ENCODE measurements at regions not wholly inside any gene's neighbourhood (a gene's known extent, or its start where the extent isn't known, plus 50 kb on each side); places are given as distances from the start of the nearest gene placed in this dataset.

DNA sequence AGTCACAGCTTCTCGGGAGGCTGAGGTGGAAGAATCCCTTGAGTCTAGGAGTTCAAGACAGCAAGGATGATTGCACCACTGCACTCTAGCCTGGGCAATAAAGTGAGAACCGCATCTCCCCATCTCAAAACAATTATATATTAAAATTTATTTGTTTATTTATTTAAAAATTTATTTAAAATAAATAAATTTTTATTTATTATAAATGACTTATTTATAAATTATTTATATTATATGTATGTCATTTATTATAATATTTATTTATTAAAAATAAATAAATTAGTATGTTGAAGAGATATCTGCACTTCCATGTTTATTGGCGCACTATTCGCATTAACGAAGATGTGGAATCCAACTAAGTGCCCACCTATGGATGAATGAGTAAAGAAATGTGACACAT lies 683.2 kb upstream of the BRINP3 start:
- DNase-seq (ENCODE audit: low read depth, low spot score), result no peak
- CTCF ChIA-PET, result no interaction called here

DNA sequence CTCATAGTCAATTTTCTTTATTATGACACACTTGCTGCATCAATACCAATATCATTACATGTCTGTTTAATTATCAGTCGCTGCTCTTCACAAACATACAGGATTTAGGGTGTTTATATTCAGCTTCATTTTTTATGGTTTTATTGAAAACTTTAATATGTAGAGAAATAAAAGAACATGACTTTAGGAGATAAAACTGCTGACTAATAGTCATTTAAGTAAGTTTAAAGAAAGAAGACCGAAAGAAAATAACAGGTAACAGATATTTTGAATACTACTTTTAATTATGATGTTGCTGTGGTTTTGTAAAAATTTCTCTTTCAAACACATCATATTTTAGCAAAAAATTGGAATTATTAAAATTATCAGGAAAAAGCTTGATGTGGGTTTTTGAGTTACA lies 685.1 kb upstream of the BRINP3 start:
- in situ Hi-C loops (cut with HindIII; ENCODE audit: low pct_unique_long_range_greater_than_20kb, low sequenced_read_pairs), result no loop called here
- H3K27me3 ChIP-seq (ENCODE audit: control insufficient read depth, insufficient read depth, low read length), result no peaks in the 10 kb centered on the region
- H3K9me3 ChIP-seq (ENCODE audit: control insufficient read depth, insufficient read depth, low read depth, low read length), result no peaks in the 10 kb centered on the region
- H3K4me1 ChIP-seq (ENCODE audit: control insufficient read depth, insufficient read depth, low read length), result no peaks in the 10 kb centered on the region
- no peak overlapping the region for H3K27ac ChIP-seq (ENCODE audit: low read length)
- H3K4me3 ChIP-seq (ENCODE audit: low read depth in 2 of 2, low read length in 2 of 2), result no peak overlapping the region
- ATAC-seq (no peak), DNase-seq (ENCODE audit: low read depth, low spot score) (no peak)
- no peaks in the 10 kb centered on the region for H3K36me3 ChIP-seq (ENCODE audit: control insufficient read depth, insufficient read depth, low read length)
- POLR2A ChIA-PET, result no interaction called here
- BruUV-seq (replicated peaks), result no TSS peak
- TF ChIP-seq REST (IDR thresholded peaks at IDR 0.05; ENCODE audit: insufficient read depth in 1 of 2, low read depth in 2 of 2, low read length in 1 of 2) (no peak), SIN3A (IDR thresholded peaks at IDR 0.05; ENCODE audit: borderline replicate concordance, insufficient read depth, low read depth, low read length) (no peak)
- CTCF ChIA-PET, result no interaction called here
- intact Hi-C loops (cut with micrococcal nuclease; ENCODE audit: unreplicated experiment), result no loop called here

More for the DNA sequence above, 683.2 kb upstream of the BRINP3 start:
- in situ Hi-C loops (cut with HindIII; ENCODE audit: low pct_unique_long_range_greater_than_20kb, low sequenced_read_pairs), result no loop called here
- Histone ChIP-seq H3K27me3 (ENCODE audit: control insufficient read depth, insufficient read depth, low read length) (no peaks in the 10 kb centered on the region), H3K4me3 (ENCODE audit: low read depth in 2 of 2, low read length in 2 of 2) (no peak overlapping the region), H3K36me3 (ENCODE audit: control insufficient read depth, insufficient read depth, low read length) (no peaks in the 10 kb centered on the region), H3K4me1 (ENCODE audit: control insufficient read depth, insufficient read depth, low read length) (no peaks in the 10 kb centered on the region), H3K9me3 (ENCODE audit: control insufficient read depth, insufficient read depth, low read depth, low read length) (no peaks in the 10 kb centered on the region), H3K27ac (ENCODE audit: low read length) (no peak overlapping the region)
- POLR2A ChIA-PET, result no interaction called here
- no peak for TF ChIP-seq SIN3A (IDR thresholded peaks at IDR 0.05; ENCODE audit: borderline replicate concordance, insufficient read depth, low read depth, low read length)
- TF ChIP-seq REST (IDR thresholded peaks at IDR 0.05; ENCODE audit: insufficient read depth in 1 of 2, low read depth in 2 of 2, low read length in 1 of 2), result no peak
- TF ChIP-seq, protein P1, sequence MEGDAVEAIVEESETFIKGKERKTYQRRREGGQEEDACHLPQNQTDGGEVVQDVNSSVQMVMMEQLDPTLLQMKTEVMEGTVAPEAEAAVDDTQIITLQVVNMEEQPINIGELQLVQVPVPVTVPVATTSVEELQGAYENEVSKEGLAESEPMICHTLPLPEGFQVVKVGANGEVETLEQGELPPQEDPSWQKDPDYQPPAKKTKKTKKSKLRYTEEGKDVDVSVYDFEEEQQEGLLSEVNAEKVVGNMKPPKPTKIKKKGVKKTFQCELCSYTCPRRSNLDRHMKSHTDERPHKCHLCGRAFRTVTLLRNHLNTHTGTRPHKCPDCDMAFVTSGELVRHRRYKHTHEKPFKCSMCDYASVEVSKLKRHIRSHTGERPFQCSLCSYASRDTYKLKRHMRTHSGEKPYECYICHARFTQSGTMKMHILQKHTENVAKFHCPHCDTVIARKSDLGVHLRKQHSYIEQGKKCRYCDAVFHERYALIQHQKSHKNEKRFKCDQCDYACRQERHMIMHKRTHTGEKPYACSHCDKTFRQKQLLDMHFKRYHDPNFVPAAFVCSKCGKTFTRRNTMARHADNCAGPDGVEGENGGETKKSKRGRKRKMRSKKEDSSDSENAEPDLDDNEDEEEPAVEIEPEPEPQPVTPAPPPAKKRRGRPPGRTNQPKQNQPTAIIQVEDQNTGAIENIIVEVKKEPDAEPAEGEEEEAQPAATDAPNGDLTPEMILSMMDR (IDR thresholded peaks at IDR 0.05), result no peak
- TF ChIP-seq POLR2AphosphoS5 (IDR thresholded peaks at IDR 0.05; ENCODE audit: low read depth, low read length), result no peak
- no peak for TF ChIP-seq TCF7L2 (IDR thresholded peaks at IDR 0.05; ENCODE audit: low read depth, low read length)
- intact Hi-C loops (cut with micrococcal nuclease; ENCODE audit: unreplicated experiment), result no loop called here
- no peak for ATAC-seq
- no TSS peak for BruUV-seq (replicated peaks)
